Fibroblast of pulmonary artery (primary cell): ENCODE measurements at regions not wholly inside any gene's neighbourhood (a gene's known extent, or its start where the extent isn't known, plus 50 kb on each side); places are given as distances from the start of the nearest gene placed in this dataset.

ENCODE experiments used
- DNase-seq: peaks from one replicate; pipeline ENCODE4 v3.0.0-alpha.2; 2010; ENCODE audit warnings: low read depth
- H3K4me3 ChIP-seq: replicated peaks from 2 replicates; pipeline ENCODE4 v1.5.1; 2011; ENCODE audit warnings: low read depth, mild to moderate bottlenecking, control low read depth, low read length, moderate library complexity
- CTCF ChIP-seq: IDR thresholded peaks from 2 replicates; pipeline ENCODE4 v1.5.1; 2011; ENCODE audit warnings: mild to moderate bottlenecking, control low read depth, low read length, inconsistent platforms; ENCODE audit errors: missing control alignments

GRCh38 chr5:103444333-103445038 lies 118.1 kb downstream of the NUDT12 start:
- no peak overlapping the region for H3K4me3 ChIP-seq
- DNase-seq, result no peak
- TF ChIP-seq CTCF, result no peak

- H3K4me3 ChIP-seq, result no peak overlapping the region
- TF ChIP-seq CTCF, result no peak
- no peak for DNase-seq
Measured at GRCh38 chr5:103442750-103443149, 119.8 kb downstream of the NUDT12 start.

GRCh38 chr5:103441523-103441922 lies 121.1 kb downstream of the NUDT12 start:
- TF ChIP-seq CTCF, result peak; percentile 10
- H3K4me3 ChIP-seq, result no peak overlapping the region
- DNase-seq, result no peak

- no peak for DNase-seq
- no peak overlapping the region for H3K4me3 ChIP-seq
- no peak for TF ChIP-seq CTCF
Measured at GRCh38 chr5:103439007-103439406, 123.6 kb downstream of the NUDT12 start.

- no peak for TF ChIP-seq CTCF
- no peak for DNase-seq
- no peak overlapping the region for H3K4me3 ChIP-seq
Measured at GRCh38 chr5:103436656-103437055, 125.9 kb downstream of the NUDT12 start.

GRCh38 chr5:103436112-103436511 lies 126.5 kb downstream of the NUDT12 start:
- DNase-seq, result no peak
- TF ChIP-seq CTCF, result no peak
- no peak overlapping the region for H3K4me3 ChIP-seq
